Loucy (cell line): ENCODE measurements at regions not wholly inside any gene's neighbourhood (a gene's known extent, or its start where the extent isn't known, plus 50 kb on each side); places are given as distances from the start of the nearest gene placed in this dataset.

ENCODE experiments used
- CTCF ChIP-seq: fragments of 200-600 bp; sonication (generic); conservative IDR thresholded peaks from 2 replicates; pipeline ENCODE4 v1.5.1; 2014; ENCODE audit warnings: mild to moderate bottlenecking, antibody characterized with exemption, low read length
- EZH2phosphoT487 ChIP-seq: fragments of 200-600 bp; IDR thresholded peaks from 2 replicates; pipeline ENCODE4 v1.6.1; 2018; ENCODE audit warnings: antibody characterized with exemption, mild to moderate bottlenecking, moderate library complexity, borderline replicate concordance

GRCh38 chr7:156092307-156092706 is 280.0 kb upstream of the SHH start:
- TF ChIP-seq CTCF (no peak), EZH2phosphoT487 (no peak)
